Transverse colon (tissue), 4 donors: ENCODE measurements at regions not wholly inside any gene's neighbourhood (a gene's known extent, or its start where the extent isn't known, plus 50 kb on each side); places are given as distances from the start of the nearest gene placed in this dataset.

Source experiments
- DNase-seq: peaks from one replicate; pipeline ENCODE4 v3.0.0-alpha.2; 2019
- H3K27ac ChIP-seq, 4 donors: fragments of 200-600 bp; sonication (generic); 2 replicates each; pipeline ENCODE4 v1.5.1; 2016 to 2018; ENCODE audit warnings: inconsistent platforms in 4 of 4
- H3K27me3 ChIP-seq: fragments of 200-600 bp; sonication (generic); 2 replicates; pipeline ENCODE4 v1.5.1; 2017; ENCODE audit warnings: inconsistent platforms
- H3K36me3 ChIP-seq, 4 donors: fragments of 200-600 bp; sonication (generic); 2 replicates each; pipeline ENCODE4 v1.5.1; 2017 to 2019; ENCODE audit warnings: inconsistent platforms in 4 of 4
- H3K4me1 ChIP-seq, 4 donors: fragments of 200-600 bp; sonication (generic); 2 replicates each; pipeline ENCODE4 v1.5.1; 2017 to 2020; ENCODE audit warnings: inconsistent platforms in 4 of 4
- H3K4me3 ChIP-seq, 4 donors: fragments of 200-600 bp; sonication (generic); 1 replicate in 1 of 4; 2 replicates in 3 of 4; pipeline versions ENCODE4 v1.5.1 to v1.6.1; 2017 to 2019; ENCODE audit warnings: inconsistent platforms in 4 of 4
- H3K9me3 ChIP-seq, 2 donors: fragments of 200-600 bp; sonication (generic); 2 replicates each; pipeline ENCODE4 v1.5.1; 2017 to 2019; ENCODE audit warnings: inconsistent platforms in 2 of 2
- EP300 ChIP-seq: sonication (generic); formaldehyde crosslinking; IDR thresholded peaks from one replicate; pipeline ENCODE4 v1.6.1; 2017; ENCODE audit warnings: antibody characterized with exemption, low read depth
- POLR2A ChIP-seq: fragments of 450-650 bp; IDR thresholded peaks from one replicate; pipeline ENCODE4 v1.6.1; 2016; ENCODE audit warnings: antibody characterized with exemption, mild to moderate bottlenecking, moderate library complexity
- POLR2AphosphoS5 ChIP-seq, 3 donors: sonication (generic); formaldehyde crosslinking; IDR thresholded peaks; one replicate each; pipeline ENCODE4 v1.6.1; 2016; ENCODE audit warnings: antibody characterized with exemption in 3 of 3
- WGBS, 2 donors: methylation state at CpG; one replicate each; pipeline ENCODE4 v1.1.5; 2018; ENCODE audit warnings: low coverage in 1 of 2; 5-methylcytosine and 5-hydroxymethylcytosine counted together
- in situ Hi-C, 4 donors: fragments of 200-750 bp; cut with MboI; loops; one replicate each; pipeline versions ENCODE4 v1.15.0 to v1.15.1; 2017; ENCODE audit warnings: low sequenced_read_pairs in 3 of 4, low pct_ligation_motif_present in 1 of 4, low pct_unique_long_range_greater_than_20kb in 1 of 4
- intact Hi-C: fragments of 100-400 bp; cut with DNase I; formaldehyde crosslinking; loops from one replicate; pipeline ENCODE4 v1.15.1; 2023; ENCODE audit warnings: low total_unique reads
- TF ChIP-seq, protein P1 (sequence below), 5 experiments: fragments of 200-600 bp in 3 of 5; fragments of 450-650 bp in 2 of 5; sonication (generic) in 3 of 5; IDR thresholded peaks; 1 replicate in 2 of 5; 2 replicates in 3 of 5; pipeline ENCODE4 v1.5.1; 2016 to 2017; ENCODE audit warnings: antibody characterized with exemption in 5 of 5, inconsistent platforms in 3 of 5, mild to moderate bottlenecking in 2 of 5, moderate library complexity in 1 of 5

DNA sequence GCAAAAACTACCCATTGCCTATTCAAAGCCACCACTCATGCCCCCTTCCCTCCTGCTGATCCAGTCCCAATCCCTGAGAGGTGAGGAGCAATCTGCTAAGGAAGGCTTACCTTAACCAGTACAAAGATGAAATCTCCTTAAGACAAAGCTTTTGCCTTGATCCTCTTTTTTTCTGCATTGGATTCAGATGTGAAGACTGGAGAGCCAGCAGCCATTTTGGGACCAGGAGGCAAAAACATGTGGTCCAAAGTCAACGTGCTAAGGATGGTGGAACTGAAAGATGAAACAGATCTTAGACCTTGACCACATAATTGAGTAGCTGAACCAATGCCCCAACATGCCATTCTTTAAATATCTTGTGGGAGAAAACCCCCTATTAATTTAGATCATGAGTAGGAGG is 171.4 kb downstream of the IRX5 start:
- H3K36me3 ChIP-seq, result no peaks in the 10 kb centered on the region
- DNase-seq, result no peak
- no peak for TF ChIP-seq POLR2AphosphoS5 (IDR thresholded peaks at IDR 0.05)
- TF ChIP-seq POLR2A, result no peak
- TF ChIP-seq EP300, result no peak
- TF ChIP-seq, protein P1, sequence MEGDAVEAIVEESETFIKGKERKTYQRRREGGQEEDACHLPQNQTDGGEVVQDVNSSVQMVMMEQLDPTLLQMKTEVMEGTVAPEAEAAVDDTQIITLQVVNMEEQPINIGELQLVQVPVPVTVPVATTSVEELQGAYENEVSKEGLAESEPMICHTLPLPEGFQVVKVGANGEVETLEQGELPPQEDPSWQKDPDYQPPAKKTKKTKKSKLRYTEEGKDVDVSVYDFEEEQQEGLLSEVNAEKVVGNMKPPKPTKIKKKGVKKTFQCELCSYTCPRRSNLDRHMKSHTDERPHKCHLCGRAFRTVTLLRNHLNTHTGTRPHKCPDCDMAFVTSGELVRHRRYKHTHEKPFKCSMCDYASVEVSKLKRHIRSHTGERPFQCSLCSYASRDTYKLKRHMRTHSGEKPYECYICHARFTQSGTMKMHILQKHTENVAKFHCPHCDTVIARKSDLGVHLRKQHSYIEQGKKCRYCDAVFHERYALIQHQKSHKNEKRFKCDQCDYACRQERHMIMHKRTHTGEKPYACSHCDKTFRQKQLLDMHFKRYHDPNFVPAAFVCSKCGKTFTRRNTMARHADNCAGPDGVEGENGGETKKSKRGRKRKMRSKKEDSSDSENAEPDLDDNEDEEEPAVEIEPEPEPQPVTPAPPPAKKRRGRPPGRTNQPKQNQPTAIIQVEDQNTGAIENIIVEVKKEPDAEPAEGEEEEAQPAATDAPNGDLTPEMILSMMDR (IDR thresholded peaks at IDR 0.05), result no peak
- no peaks in the 10 kb centered on the region for H3K9me3 ChIP-seq
- H3K27ac ChIP-seq, result no peak overlapping the region
- H3K4me3 ChIP-seq, result no peak overlapping the region
- in situ Hi-C loops (no loop called here), intact Hi-C loops (no loop called here)
- peaks cover 4% of the 10 kb centered on the region for H3K27me3 ChIP-seq
- 71 to 75% methylated on average over 1 of the region's 1 CpG for WGBS, 2 donors
- H3K4me1 ChIP-seq, result no peaks in the 10 kb centered on the region

DNA sequence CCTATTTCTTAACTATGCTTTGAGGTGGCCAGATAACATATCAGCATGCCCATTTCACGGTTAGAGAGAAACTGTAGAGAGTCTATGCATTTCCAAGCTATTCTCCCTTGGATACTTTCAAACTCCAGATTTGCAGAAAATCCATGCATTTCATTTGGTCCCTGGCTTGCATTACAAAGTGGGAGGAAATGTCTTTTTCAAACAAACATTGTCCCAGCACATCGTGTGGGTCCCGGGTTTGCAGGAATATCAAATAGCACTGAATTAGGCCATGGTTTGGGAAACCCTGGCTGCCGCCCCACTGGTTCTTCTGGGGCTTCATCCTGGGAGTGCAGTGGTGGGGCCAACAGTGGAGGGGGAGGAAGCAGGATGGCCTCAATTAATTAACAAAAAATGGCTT is 171.9 kb downstream of the IRX5 start:
- peaks cover 4% of the 10 kb centered on the region for H3K27me3 ChIP-seq
- intact Hi-C loops (no loop called here), in situ Hi-C loops (no loop called here)
- no peaks in the 10 kb centered on the region for H3K4me1 ChIP-seq
- TF ChIP-seq, protein P1 (IDR thresholded peaks at IDR 0.05), result no peak
- TF ChIP-seq EP300, result no peak
- no peak for TF ChIP-seq POLR2AphosphoS5 (IDR thresholded peaks at IDR 0.05)
- no peak for TF ChIP-seq POLR2A
- no peak overlapping the region for H3K4me3 ChIP-seq
- H3K27ac ChIP-seq, result no peak overlapping the region
- no peaks in the 10 kb centered on the region for H3K36me3 ChIP-seq
- no peaks in the 10 kb centered on the region for H3K9me3 ChIP-seq
- no peak for DNase-seq
- 70 to 100% methylated on average over 1 to 4 of the region's 4 CpGs for WGBS, 2 donors

DNA sequence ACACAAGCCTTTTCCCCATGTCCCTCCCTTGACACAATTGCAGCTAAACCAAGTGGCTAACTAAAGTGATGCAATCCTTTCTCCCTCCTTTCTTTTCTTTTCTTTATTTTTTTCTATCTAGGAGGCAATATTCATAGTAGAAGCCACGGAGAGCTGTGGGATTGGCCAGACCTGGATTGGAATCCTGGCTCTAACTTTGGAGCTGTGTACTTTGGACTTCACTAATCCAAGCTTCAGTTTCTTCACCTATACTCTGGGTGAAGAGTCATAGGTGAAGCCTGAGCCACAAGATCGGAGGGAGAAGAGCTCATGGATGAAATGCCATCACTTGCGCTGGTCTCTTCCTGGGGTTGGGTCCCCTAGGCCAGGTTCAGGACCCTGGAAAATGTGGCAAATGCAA is 177.2 kb downstream of the IRX5 start:
- in situ Hi-C loops, result no loop called here
- Histone ChIP-seq H3K36me3 (no peaks in the 10 kb centered on the region), H3K4me1 (no peaks in the 10 kb centered on the region), H3K27ac (no peak overlapping the region), H3K9me3 (no peaks in the 10 kb centered on the region), H3K27me3 (no peaks in the 10 kb centered on the region), H3K4me3 (no peak overlapping the region)
- 72% methylated on average over 3 of the region's 3 CpGs; no CpG with 5 or more reads in 1 of the 2 donors for WGBS, 2 donors
- intact Hi-C loops, result no loop called here
- no peak for TF ChIP-seq EP300
- TF ChIP-seq, protein P1 (IDR thresholded peaks at IDR 0.05), result no peak
- TF ChIP-seq POLR2A, result no peak
- TF ChIP-seq POLR2AphosphoS5 (IDR thresholded peaks at IDR 0.05), result no peak
- no peak for DNase-seq

DNA sequence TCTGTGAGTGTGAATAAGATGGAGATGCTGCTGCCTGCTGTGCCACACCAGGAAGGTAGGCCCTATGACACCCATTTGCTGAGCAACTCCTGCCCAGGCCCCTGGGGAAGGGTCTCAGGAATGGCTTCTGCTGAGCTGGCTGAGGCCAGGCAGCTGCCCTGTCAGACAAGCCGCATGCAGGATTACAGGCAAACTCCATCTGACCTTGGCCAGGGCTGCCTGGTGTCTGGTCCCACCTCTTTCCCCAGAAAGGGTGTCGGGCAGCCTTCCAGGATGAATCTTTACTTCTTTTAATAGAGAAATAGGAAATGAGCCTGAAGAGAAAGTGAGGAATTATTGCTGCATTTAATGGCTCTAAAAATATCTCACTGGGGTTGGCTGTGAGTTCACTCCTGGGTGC is 182.5 kb downstream of the IRX5 start:
- WGBS, 2 donors, result 33 to 66% methylated on average over 1 to 2 of the region's 2 CpGs

More for the DNA sequence above, 182.5 kb downstream of the IRX5 start:
- no peak for DNase-seq
- no peaks in the 10 kb centered on the region for H3K36me3 ChIP-seq
- in situ Hi-C loops (no loop called here), intact Hi-C loops (no loop called here)
- H3K9me3 ChIP-seq, result no peaks in the 10 kb centered on the region
- H3K27me3 ChIP-seq, result no peaks in the 10 kb centered on the region
- H3K4me1 ChIP-seq, result no peaks in the 10 kb centered on the region
- no peak overlapping the region for H3K4me3 ChIP-seq
- TF ChIP-seq, protein P1 (IDR thresholded peaks at IDR 0.05), result no peak
- TF ChIP-seq EP300, result no peak
- TF ChIP-seq POLR2A, result no peak
- TF ChIP-seq POLR2AphosphoS5 (IDR thresholded peaks at IDR 0.05), result no peak
- H3K27ac ChIP-seq, result no peak overlapping the region
